ENCODE measurements at regions not wholly inside any gene's neighbourhood (a gene's known extent, or its start where the extent isn't known, plus 50 kb on each side); places are given as distances from the start of the nearest gene placed in this dataset.

DNA sequence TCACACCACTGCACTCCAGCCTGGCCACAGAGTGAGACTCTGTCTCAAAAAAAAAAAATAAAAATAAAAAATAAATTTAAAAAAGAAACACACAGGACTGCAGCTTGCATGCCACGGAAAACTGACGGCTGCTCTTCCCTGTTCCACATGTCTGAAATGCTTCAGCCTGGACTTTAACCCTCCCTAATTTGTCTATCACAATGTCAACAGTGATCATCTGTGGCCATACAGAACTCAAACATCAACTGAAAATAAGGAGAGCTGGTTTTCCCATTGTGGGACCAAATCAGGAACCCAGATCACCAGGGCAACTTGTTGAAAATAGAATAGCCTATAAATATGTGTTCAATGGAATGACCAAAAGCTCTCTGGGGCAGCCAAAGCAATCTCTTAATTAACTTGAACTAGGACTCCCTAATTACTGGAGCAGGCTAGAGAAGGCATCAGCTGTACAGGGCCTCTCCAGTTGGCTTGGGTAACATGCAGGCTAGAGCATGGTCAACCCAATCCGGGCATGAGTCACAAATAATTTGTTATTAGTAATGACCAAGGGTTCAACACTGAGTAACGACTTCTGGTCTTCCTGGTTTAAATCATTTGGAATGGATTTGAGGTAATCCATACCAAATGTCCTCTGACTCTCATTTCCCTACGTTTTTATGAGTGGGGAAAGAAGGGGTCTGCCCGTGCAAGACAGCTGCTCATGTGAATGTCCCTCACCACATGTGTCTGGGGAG is 62.7 kb upstream of the KAZN start:
- POLR2A ChIA-PET (ENCODE audit: unreplicated experiment) = no interaction called here
- intact Hi-C loops (cut with micrococcal nuclease) = no loop called here

DNA sequence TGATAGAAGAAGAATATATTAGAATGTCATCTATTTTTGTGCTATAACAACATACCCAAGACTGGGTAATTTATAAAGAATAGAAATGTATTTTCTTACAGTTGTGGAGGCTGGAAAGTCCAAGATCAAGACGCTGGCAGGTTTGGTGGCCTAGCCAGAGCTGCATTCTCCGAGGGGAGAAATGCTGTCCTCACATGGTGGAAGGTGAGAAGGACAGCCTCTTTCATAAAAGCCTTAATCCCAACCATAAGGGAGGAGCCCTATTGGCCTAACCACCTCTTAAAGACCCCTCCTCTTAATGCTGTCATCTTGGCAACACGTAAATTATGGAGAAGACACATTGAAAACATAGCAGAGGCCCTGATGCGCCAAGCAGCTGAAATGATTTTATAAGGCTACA is 60.1 kb upstream of the KAZN start:
- Histone ChIP-seq H3K4me1 (ENCODE audit: insufficient read depth, low read length) (peaks cover 11% of the 10 kb centered on the region), H2AFZ (ENCODE audit: low read length) (no peak overlapping the region), H3K36me3 (ENCODE audit: low read depth, low read length) (no peaks in the 10 kb centered on the region), H3K9me3 (ENCODE audit: low read length) (no peaks in the 10 kb centered on the region), H4K20me1 (ENCODE audit: low read length) (no peaks in the 10 kb centered on the region), H3F3A (ENCODE audit: low read length, unreplicated experiment) (no peaks in the 10 kb centered on the region), H3K27ac (ENCODE audit: low read length) (no peak overlapping the region), H3K9me2 (replicated peaks; ENCODE audit: low read length) (no peaks in the 10 kb centered on the region), H3K9ac (ENCODE audit: low read length) (no peak overlapping the region), H3K4me3 (ENCODE audit: low read length) (no peak overlapping the region), H3K4me2 (ENCODE audit: low read length) (no peak overlapping the region), H3K27me3 (ENCODE audit: low read length) (no peaks in the 10 kb centered on the region), H3K79me2 (ENCODE audit: low read length) (no peaks in the 10 kb centered on the region)
- POLR2A ChIA-PET (ENCODE audit: unreplicated experiment) = no interaction called here
- peak; percentile 19 for DNase-seq
- TF ChIP-seq, protein P1, sequence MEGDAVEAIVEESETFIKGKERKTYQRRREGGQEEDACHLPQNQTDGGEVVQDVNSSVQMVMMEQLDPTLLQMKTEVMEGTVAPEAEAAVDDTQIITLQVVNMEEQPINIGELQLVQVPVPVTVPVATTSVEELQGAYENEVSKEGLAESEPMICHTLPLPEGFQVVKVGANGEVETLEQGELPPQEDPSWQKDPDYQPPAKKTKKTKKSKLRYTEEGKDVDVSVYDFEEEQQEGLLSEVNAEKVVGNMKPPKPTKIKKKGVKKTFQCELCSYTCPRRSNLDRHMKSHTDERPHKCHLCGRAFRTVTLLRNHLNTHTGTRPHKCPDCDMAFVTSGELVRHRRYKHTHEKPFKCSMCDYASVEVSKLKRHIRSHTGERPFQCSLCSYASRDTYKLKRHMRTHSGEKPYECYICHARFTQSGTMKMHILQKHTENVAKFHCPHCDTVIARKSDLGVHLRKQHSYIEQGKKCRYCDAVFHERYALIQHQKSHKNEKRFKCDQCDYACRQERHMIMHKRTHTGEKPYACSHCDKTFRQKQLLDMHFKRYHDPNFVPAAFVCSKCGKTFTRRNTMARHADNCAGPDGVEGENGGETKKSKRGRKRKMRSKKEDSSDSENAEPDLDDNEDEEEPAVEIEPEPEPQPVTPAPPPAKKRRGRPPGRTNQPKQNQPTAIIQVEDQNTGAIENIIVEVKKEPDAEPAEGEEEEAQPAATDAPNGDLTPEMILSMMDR (conservative IDR thresholded peaks at IDR 0.05; ENCODE audit: low read depth, low read length) = peak; percentile 49
- no peak for TF ChIP-seq EZH2phosphoT487 (IDR thresholded peaks at IDR 0.05; ENCODE audit: borderline replicate concordance, low read length)
- intact Hi-C loops (cut with micrococcal nuclease) = no loop called here
- BruUV-seq (replicated peaks) = no TSS peak
- CTCF ChIA-PET = no interaction called here
- peak; percentile 20; the same call in 1 of the 2 replicates for ATAC-seq

More for the DNA sequence above, 62.7 kb upstream of the KAZN start:
- no peaks in the 10 kb centered on the region for H3K9me2 ChIP-seq (replicated peaks; ENCODE audit: low read length)
- no peak overlapping the region for H3K9ac ChIP-seq (ENCODE audit: low read length)
- no TSS peak for BruUV-seq (replicated peaks)
- H3F3A ChIP-seq (ENCODE audit: low read length, unreplicated experiment) = no peaks in the 10 kb centered on the region
- H3K4me3 ChIP-seq (ENCODE audit: low read length) = no peak overlapping the region
- no peak overlapping the region for H2AFZ ChIP-seq (ENCODE audit: low read length)
- H3K4me1 ChIP-seq (ENCODE audit: insufficient read depth, low read length) = no peaks in the 10 kb centered on the region
- ATAC-seq (no peak), DNase-seq (no peak)
- H3K36me3 ChIP-seq (ENCODE audit: low read depth, low read length) = no peaks in the 10 kb centered on the region
- H3K9me3 ChIP-seq (ENCODE audit: low read length) = no peaks in the 10 kb centered on the region
- H3K27ac ChIP-seq (ENCODE audit: low read length) = no peak overlapping the region
- H4K20me1 ChIP-seq (ENCODE audit: low read length) = no peaks in the 10 kb centered on the region
- H3K79me2 ChIP-seq (ENCODE audit: low read length) = no peaks in the 10 kb centered on the region
- CTCF ChIA-PET = no interaction called here
- H3K27me3 ChIP-seq (ENCODE audit: low read length) = no peaks in the 10 kb centered on the region
- H3K4me2 ChIP-seq (ENCODE audit: low read length) = no peak overlapping the region
- TF ChIP-seq EZH2 (IDR thresholded peaks at IDR 0.05; ENCODE audit: low read length, unreplicated experiment) = no peak
- TF ChIP-seq, protein P1 (conservative IDR thresholded peaks at IDR 0.05; ENCODE audit: low read depth, low read length) = no peak
- TF ChIP-seq EZH2phosphoT487 (IDR thresholded peaks at IDR 0.05; ENCODE audit: borderline replicate concordance, low read length) = no peak

DNA sequence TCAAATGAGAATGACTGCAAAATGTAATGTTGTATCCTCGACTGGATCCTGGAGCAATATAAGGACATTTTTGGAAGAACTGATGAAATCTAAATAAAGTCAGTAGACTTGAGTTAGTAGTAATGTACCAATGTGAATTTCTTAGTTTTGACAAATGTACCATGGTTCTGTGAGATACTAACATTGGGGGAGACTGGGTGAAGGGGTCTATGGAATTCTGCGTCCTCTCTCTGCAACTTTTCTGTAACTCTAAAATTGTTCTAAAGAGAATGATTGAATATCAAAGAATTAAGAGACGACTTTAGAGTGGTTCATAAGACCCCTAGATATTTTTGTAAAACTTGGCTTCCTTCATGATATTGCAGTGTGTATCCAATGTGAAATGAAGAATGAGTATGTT is 59.2 kb upstream of the KAZN start:
- Histone ChIP-seq H3K36me3 (ENCODE audit: low read depth, low read length) (no peaks in the 10 kb centered on the region), H3K9ac (ENCODE audit: low read length) (no peak overlapping the region), H3K9me3 (ENCODE audit: low read length) (no peaks in the 10 kb centered on the region), H3K27ac (ENCODE audit: low read length) (no peak overlapping the region), H3K79me2 (ENCODE audit: low read length) (no peaks in the 10 kb centered on the region), H3K4me3 (ENCODE audit: low read length) (no peak overlapping the region), H3F3A (ENCODE audit: low read length, unreplicated experiment) (no peaks in the 10 kb centered on the region), H3K27me3 (ENCODE audit: low read length) (no peaks in the 10 kb centered on the region), H2AFZ (ENCODE audit: low read length) (no peak overlapping the region), H3K9me2 (replicated peaks; ENCODE audit: low read length) (no peaks in the 10 kb centered on the region), H4K20me1 (ENCODE audit: low read length) (no peaks in the 10 kb centered on the region), H3K4me1 (ENCODE audit: insufficient read depth, low read length) (peaks cover 16% of the 10 kb centered on the region), H3K4me2 (ENCODE audit: low read length) (no peak overlapping the region)
- ChIA-PET POLR2A (ENCODE audit: unreplicated experiment) (no interaction called here), CTCF (no interaction called here)
- no peak for DNase-seq
- BruUV-seq (replicated peaks) = no TSS peak
- intact Hi-C loops (cut with micrococcal nuclease) = no loop called here
- TF ChIP-seq EZH2 (IDR thresholded peaks at IDR 0.05; ENCODE audit: low read length, unreplicated experiment) = no peak
- TF ChIP-seq, protein P1 (conservative IDR thresholded peaks at IDR 0.05; ENCODE audit: low read depth, low read length) = no peak
- TF ChIP-seq EZH2phosphoT487 (IDR thresholded peaks at IDR 0.05; ENCODE audit: borderline replicate concordance, low read length) = no peak
- no peak for ATAC-seq
